Stomach (tissue), 8 donors: ENCODE measurements at regions not wholly inside any gene's neighbourhood (a gene's known extent, or its start where the extent isn't known, plus 50 kb on each side); places are given as distances from the start of the nearest gene placed in this dataset.

Experiments used
- DNase-seq, 2 donors: peaks; one replicate each; pipeline versions ENCODE4 v3.0.0 to v3.0.0-alpha.2; 2013 to 2019
- H3K27ac ChIP-seq, 5 donors: fragments of 200-600 bp in 4 of 5; sonication (generic) in 4 of 5; one replicate each; pipeline ENCODE4 v1.5.1; 2013 to 2019; ENCODE audit warnings: mild to moderate bottlenecking in 1 of 5, moderate library complexity in 1 of 5
- H3K27me3 ChIP-seq, 3 donors: fragments of 200-600 bp; sonication (generic); one replicate each; pipeline ENCODE4 v1.5.1; 2017 to 2019; ENCODE audit warnings: mixed run types in 1 of 3
- H3K36me3 ChIP-seq, 4 donors: fragments of 200-600 bp; sonication (generic); 1 replicate in 3 of 4; 2 replicates in 1 of 4; pipeline ENCODE4 v1.5.1; 2016 to 2019
- H3K4me1 ChIP-seq, 4 donors: fragments of 200-600 bp; sonication (generic); one replicate each; pipeline ENCODE4 v1.5.1; 2016 to 2019
- H3K4me3 ChIP-seq, 4 donors: fragments of 200-600 bp; sonication (generic) in 3 of 4; one replicate each; pipeline ENCODE4 v1.5.1; 2016 to 2019; ENCODE audit warnings: mild to moderate bottlenecking in 1 of 4
- H3K9me3 ChIP-seq, 4 donors: fragments of 200-600 bp; sonication (generic); one replicate each; pipeline ENCODE4 v1.5.1; 2016 to 2019
- CTCF ChIP-seq, 7 experiments: fragments of 450-650 bp in 4 of 7; fragments of 200-600 bp in 3 of 7; sonication (generic) in 3 of 7; IDR thresholded peaks; one replicate each; pipeline ENCODE4 v1.5.1; 2016 to 2019; ENCODE audit warnings: antibody characterized with exemption in 7 of 7, control low read depth in 2 of 7, mild to moderate bottlenecking in 1 of 7
- EP300 ChIP-seq: sonication (generic); formaldehyde crosslinking; IDR thresholded peaks from one replicate; pipeline ENCODE4 v1.6.1; 2017; ENCODE audit warnings: antibody characterized with exemption
- POLR2A ChIP-seq, 4 donors: fragments of 450-650 bp; IDR thresholded peaks; one replicate each; pipeline ENCODE4 v1.6.1; 2016; ENCODE audit warnings: antibody characterized with exemption in 4 of 4, control low read depth in 2 of 4, mild to moderate bottlenecking in 1 of 4, moderate library complexity in 1 of 4
- POLR2AphosphoS5 ChIP-seq, 3 donors: sonication (generic); formaldehyde crosslinking; IDR thresholded peaks; one replicate each; pipeline ENCODE4 v1.6.1; 2016; ENCODE audit warnings: antibody characterized with exemption in 3 of 3
- WGBS, 5 donors: extraction: QIAGEN DNeasy Blood & Tissue Kit in 3 of 5; methylation state at CpG; one replicate each; pipeline versions ENCODE4 v1.1.5 to v1.1.7; 2013 to 2018; 5-methylcytosine and 5-hydroxymethylcytosine counted together
- intact Hi-C: fragments of 100-400 bp; cut with DNase I; formaldehyde crosslinking; loops from one replicate; pipeline ENCODE4 v1.15.1; 2023; ENCODE audit warnings: low total_unique reads
- donor health status: healthy with polysubstance abuse.
- donor health status: Bipolar disorder and iron deficiency.
- donor health status: healthy.

- no peaks in the 10 kb centered on the region for H3K9me3 ChIP-seq
- intact Hi-C loops, result no loop called here
These were observed 151.2 kb upstream of the NFE2L3 start for GRCh38 chr7:26000841-26001240.

DNA sequence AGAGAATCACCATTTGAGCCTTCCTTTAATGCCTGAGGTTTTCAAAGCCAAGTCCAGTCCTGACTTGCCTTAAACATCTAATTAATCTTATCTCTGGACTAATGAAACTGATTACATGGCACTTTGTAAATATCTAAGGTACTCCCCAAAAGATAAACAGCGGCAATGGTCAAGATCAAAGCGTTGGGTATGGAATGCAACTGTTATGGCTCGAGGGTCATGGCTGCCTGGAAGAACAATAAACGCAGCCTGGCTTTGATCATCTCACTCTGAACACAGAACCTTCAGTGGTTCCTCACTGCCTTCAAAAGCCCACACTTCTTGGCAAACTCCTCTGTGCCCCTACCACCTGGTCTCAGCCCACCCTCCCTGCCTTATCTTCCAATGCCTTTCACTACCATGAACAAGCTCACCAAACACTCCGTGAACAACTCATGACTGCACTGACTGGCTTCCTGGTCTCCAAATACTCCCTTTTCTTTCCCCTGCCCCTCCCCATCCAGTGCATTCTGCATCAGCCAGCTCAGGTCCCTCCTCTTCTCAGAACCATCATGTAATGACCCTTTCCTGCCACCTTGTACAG, 150.2 kb upstream of the NFE2L3 start:
- intact Hi-C loops, result no loop called here
- H3K27ac ChIP-seq, result peak overlapping the region in 3 of 5 donors; percentile 13 to 66 (median 19)
- peak; percentile 64 to 76 for DNase-seq
- H3K9me3 ChIP-seq, result no peaks in the 10 kb centered on the region
- no peaks in the 10 kb centered on the region for H3K36me3 ChIP-seq
- WGBS, 5 donors, result 21 to 42% (median 26%) methylated on average over 5 of the region's 5 CpGs
- peak in 2 of 3 donors; percentile 70 to 75 for TF ChIP-seq POLR2AphosphoS5 (IDR thresholded peaks at IDR 0.05)
- no peak for TF ChIP-seq CTCF (IDR thresholded peaks at IDR 0.05)
- no peak for TF ChIP-seq EP300
- TF ChIP-seq POLR2A (IDR thresholded peaks at IDR 0.05), result no peak
- H3K4me1 ChIP-seq, result peaks cover 12 to 42% (median 21%) of the 10 kb centered on the region in 4 donors
- H3K27me3 ChIP-seq, result no peaks in the 10 kb centered on the region
- no peak overlapping the region for H3K4me3 ChIP-seq

More at GRCh38 chr7:26000841-26001240, 151.2 kb upstream of the NFE2L3 start:
- no peaks in the 10 kb centered on the region for H3K27me3 ChIP-seq
- TF ChIP-seq POLR2AphosphoS5 (IDR thresholded peaks at IDR 0.05) (no peak), POLR2A (IDR thresholded peaks at IDR 0.05) (no peak), CTCF (IDR thresholded peaks at IDR 0.05) (no peak), EP300 (no peak)
- H3K4me1 ChIP-seq, result peaks cover 3 to 36% (median 18%) of the 10 kb centered on the region in 4 donors
- H3K4me3 ChIP-seq, result no peak overlapping the region
- H3K27ac ChIP-seq, result peak overlapping the region in 1 of 5 donors; percentile 66
- DNase-seq, result no peak
- 40 to 59% (median 51%) methylated on average over 3 of the region's 3 CpGs for WGBS, 5 donors
- H3K36me3 ChIP-seq, result no peaks in the 10 kb centered on the region

DNA sequence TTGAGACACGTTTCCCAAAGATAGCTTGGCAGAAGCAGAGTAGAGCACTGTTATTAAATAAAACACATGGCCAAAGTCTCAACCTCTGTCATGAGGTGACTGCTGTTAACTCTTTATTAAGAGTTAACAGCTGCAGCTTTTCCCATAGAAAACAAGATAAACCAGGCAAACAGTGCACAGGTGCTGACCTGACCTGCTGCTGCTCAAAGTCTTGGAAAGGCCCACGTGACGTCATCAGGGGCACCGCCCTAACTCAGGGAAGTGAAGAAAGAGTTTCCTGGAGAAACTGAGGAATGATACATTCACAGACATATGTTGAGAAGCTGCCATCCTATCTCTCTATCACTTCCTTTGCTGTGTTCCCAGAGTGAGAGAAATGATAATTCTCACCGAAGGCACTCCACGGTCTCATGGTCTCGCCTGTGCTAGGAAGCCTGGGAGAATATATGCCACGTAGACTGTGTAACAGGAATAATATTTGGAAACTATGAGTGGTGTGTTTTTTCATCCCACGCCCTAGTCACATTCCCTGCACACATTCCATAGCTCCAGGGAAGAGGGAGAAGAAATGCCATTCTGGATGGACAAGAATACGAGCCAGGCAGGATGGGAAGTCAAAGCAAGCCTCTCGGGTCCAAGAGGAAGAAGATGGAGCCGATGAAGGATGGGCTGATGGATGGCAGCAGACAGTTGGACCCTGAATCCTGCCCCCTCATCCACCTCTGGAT, 146.2 kb upstream of the NFE2L3 start:
- H3K36me3 ChIP-seq, result no peaks in the 10 kb centered on the region

DNA sequence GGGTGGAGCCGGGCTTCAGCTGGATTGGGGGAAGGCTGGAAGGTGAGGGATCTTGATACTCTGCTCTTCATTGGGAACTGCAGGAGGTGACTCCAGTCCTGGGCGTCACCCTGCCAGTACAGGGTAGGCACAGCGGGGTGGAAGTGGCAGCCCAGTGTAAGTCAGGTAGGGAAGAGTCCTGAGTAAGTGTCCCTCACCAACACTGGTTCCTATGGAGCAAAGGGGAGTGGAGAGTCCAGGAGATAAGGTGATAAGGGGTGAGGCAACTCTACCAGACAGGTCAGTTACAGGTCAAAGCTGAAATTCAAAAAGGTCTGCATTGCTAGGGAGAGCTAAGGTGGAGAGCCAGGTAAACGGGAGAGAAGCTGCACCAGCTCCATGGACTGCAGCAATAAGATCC, 145.6 kb upstream of the NFE2L3 start:
- Histone ChIP-seq H3K27ac (peak overlapping the region; percentile 59 to 74 (median 66)), H3K4me3 (no peak overlapping the region), H3K27me3 (no peaks in the 10 kb centered on the region), H3K36me3 (no peaks in the 10 kb centered on the region), H3K9me3 (no peaks in the 10 kb centered on the region), H3K4me1 (peaks cover 10 to 46% (median 26%) of the 10 kb centered on the region in 4 donors)
- TF ChIP-seq POLR2A (IDR thresholded peaks at IDR 0.05) (no peak), POLR2AphosphoS5 (IDR thresholded peaks at IDR 0.05) (no peak), EP300 (no peak), CTCF (IDR thresholded peaks at IDR 0.05) (no peak)
- intact Hi-C loops, result no loop called here
- no peak for DNase-seq
- WGBS, 5 donors, result 53 to 78% (median 73%) methylated on average over 4 of the region's 4 CpGs

More for the DNA sequence above, 146.2 kb upstream of the NFE2L3 start:
- TF ChIP-seq POLR2A (IDR thresholded peaks at IDR 0.05), result no peak
- no peak for TF ChIP-seq CTCF (IDR thresholded peaks at IDR 0.05)
- peak in 1 of 3 donors; percentile 50 for TF ChIP-seq POLR2AphosphoS5 (IDR thresholded peaks at IDR 0.05)
- Histone ChIP-seq H3K4me1 (peaks cover 10 to 46% (median 26%) of the 10 kb centered on the region in 4 donors), H3K27ac (peak overlapping the region; percentile 59 to 74 (median 66)), H3K4me3 (no peak overlapping the region), H3K9me3 (no peaks in the 10 kb centered on the region), H3K27me3 (no peaks in the 10 kb centered on the region)
- WGBS, 5 donors, result 37 to 63% (median 47%) methylated on average over 12 of the region's 12 CpGs
- intact Hi-C loops, result no loop called here
- DNase-seq, result peak; percentile 76 to 81
